Heart left ventricle (tissue), 13 donors: ENCODE measurements at regions not wholly inside any gene's neighbourhood (a gene's known extent, or its start where the extent isn't known, plus 50 kb on each side); places are given as distances from the start of the nearest gene placed in this dataset.

ENCODE experiments used
- POLR2A ChIP-seq, 2 donors: fragments of 450-650 bp; IDR thresholded peaks; one replicate each; pipeline ENCODE4 v1.6.1; 2017; ENCODE audit warnings: antibody characterized with exemption in 2 of 2, mild to moderate bottlenecking in 2 of 2, moderate library complexity in 2 of 2
- TF ChIP-seq, protein P1 (sequence below), 12 donors: fragments of 200-600 bp; sonication (generic) in 4 of 12; IDR thresholded peaks; one replicate each; pipeline versions ENCODE4 v1.5.0 to v1.8.0; 2018 to 2022; ENCODE audit warnings: antibody characterized with exemption in 12 of 12, mild to moderate bottlenecking in 5 of 12
- donor health status: ischemic (EF 13 %, LVEDD 7.1; RV severe dilation, severe dysfunction).
- donor health status: DM: no; HTN: yes; CAD: no.
- donor health status: DM: no; HTN: no; CAD: no.
- donor health status: ischemic (EF 25% LVEDD 6.9; RV normal size, moderate dysfunction).
- donor health status: ischemic (EF 25% LVEDD 5.7; RV mildly dilated, moderate dysfunction).
- donor health status: ischemic (EF 35%, LVEDD 5.7; RV mildly dilated, moderate dysfunction).
- donor health status: nonischemic (EF 11% LVEDD 7.7; RV severe dilation, severe dysfunction).
- donor health status: DM: yes; HTN: yes; CAD: no.
- donor health status: PGD.
- donor health status: ischemic (EF 29% LVEDD 5.4; RV normal size, mild dysfunction).
- donor health status: nonischemic (EF 23%, LVEDD 6.1; RV moderate dilation, normal function).

DNA sequence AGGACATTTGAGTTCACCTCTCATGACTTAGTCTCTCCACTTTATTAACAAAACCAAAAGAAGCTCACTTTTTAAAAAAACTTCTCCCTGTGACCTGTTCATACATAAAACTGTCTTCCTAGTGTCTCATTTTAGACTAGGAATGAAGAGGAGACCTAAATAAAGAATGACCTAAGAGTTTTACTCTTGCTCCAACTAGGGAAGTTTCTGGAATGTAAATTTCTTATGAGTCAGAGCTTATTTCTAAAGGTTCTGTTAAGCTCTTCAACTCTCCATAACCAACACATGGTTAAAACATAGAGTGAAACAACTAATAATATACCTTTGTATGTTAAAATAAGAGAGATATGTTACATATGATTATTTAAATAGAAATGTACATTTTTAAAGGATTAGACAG is 369.8 kb downstream of the EMP1 start:
- TF ChIP-seq POLR2A (IDR thresholded peaks at IDR 0.05) = no peak
- TF ChIP-seq, protein P1, sequence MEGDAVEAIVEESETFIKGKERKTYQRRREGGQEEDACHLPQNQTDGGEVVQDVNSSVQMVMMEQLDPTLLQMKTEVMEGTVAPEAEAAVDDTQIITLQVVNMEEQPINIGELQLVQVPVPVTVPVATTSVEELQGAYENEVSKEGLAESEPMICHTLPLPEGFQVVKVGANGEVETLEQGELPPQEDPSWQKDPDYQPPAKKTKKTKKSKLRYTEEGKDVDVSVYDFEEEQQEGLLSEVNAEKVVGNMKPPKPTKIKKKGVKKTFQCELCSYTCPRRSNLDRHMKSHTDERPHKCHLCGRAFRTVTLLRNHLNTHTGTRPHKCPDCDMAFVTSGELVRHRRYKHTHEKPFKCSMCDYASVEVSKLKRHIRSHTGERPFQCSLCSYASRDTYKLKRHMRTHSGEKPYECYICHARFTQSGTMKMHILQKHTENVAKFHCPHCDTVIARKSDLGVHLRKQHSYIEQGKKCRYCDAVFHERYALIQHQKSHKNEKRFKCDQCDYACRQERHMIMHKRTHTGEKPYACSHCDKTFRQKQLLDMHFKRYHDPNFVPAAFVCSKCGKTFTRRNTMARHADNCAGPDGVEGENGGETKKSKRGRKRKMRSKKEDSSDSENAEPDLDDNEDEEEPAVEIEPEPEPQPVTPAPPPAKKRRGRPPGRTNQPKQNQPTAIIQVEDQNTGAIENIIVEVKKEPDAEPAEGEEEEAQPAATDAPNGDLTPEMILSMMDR (IDR thresholded peaks at IDR 0.05) = no peak
